ENCODE measurements at regions not wholly inside any gene's neighbourhood (a gene's known extent, or its start where the extent isn't known, plus 50 kb on each side); places are given as distances from the start of the nearest gene placed in this dataset.
A peak's percentile ranks its signal among the peaks of the same experiment; 100 is the strongest.

DNA sequence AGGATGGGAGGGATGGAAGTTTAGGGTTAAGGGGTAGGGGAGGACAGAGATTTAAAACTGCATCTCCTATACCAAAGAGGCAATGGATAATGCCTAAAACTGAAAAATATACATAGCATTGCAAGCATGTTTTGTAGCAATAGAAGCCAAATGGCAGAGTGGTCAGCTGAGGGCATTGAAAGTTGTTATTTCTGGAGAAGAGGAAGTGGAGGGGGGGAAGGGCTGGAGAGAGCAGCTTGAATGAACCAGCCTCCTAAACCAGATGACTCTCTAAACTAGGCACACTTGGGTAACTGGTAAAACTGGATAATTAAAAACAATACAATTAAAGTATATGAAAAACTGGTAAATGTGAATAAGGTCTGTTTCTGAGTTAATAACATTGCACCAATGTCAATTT, 70.3 kb upstream of the TP53I11 start:
- no peak overlapping the region for H3K27ac Mint-ChIP-seq
- ATAC-seq: no peak

GRCh38 chr11:45021692-45022141, 71.0 kb upstream of the TP53I11 start:
- Histone ChIP-seq H3K27ac (ENCODE audit: low read depth, low read length) (no peak overlapping the region), H3K4me1 (ENCODE audit: control insufficient read depth in 2 of 2, insufficient read depth in 2 of 2, low read length in 2 of 2) (peaks cover 0 to 10% of the 10 kb centered on the region in 2 donors), H3K27me3 (ENCODE audit: control insufficient read depth in 2 of 2, insufficient read depth in 2 of 2, low read length in 2 of 2) (no peaks in the 10 kb centered on the region), H3K4me3 (ENCODE audit: low read length) (no peak overlapping the region), H3K36me3 (ENCODE audit: control insufficient read depth in 2 of 3, insufficient read depth in 3 of 3, low read length in 3 of 3) (no peaks in the 10 kb centered on the region), H3K9me3 (ENCODE audit: control insufficient read depth in 2 of 3, low read length in 3 of 3) (no peaks in the 10 kb centered on the region)
- peaks cover 10 to 16% (median 12%) of the 10 kb centered on the region in 7 donors for H3K4me1 Mint-ChIP-seq
- ChIA-PET CTCF (no interaction called here), POLR2A (no interaction called here)
- peaks cover 0 to 16% (median 13%) of the 10 kb centered on the region in 5 donors for H3K27me3 Mint-ChIP-seq
- ATAC-seq (no peak), DNase-seq (no peak)
- intact Hi-C loops (cut with micrococcal nuclease): no loop called here
- H3K4me3 Mint-ChIP-seq: no peak overlapping the region
- H3K36me3 Mint-ChIP-seq: peaks cover 0 to 3% (median 0%) of the 10 kb centered on the region in 5 donors
- peaks cover 0 to 2% (median 0%) of the 10 kb centered on the region in 11 donors for H3K9me3 Mint-ChIP-seq
- H3K27ac Mint-ChIP-seq: no peak overlapping the region

More for the DNA sequence above, 70.3 kb upstream of the TP53I11 start:
- Histone ChIP-seq H3K4me1 (ENCODE audit: control insufficient read depth in 2 of 2, insufficient read depth in 2 of 2, low read length in 2 of 2) (peaks cover 0 to 5% of the 10 kb centered on the region in 2 donors), H3K27ac (ENCODE audit: low read depth, low read length) (no peak overlapping the region), H3K27me3 (ENCODE audit: control insufficient read depth in 2 of 2, insufficient read depth in 2 of 2, low read length in 2 of 2) (no peaks in the 10 kb centered on the region), H3K9me3 (ENCODE audit: control insufficient read depth in 2 of 3, low read length in 3 of 3) (no peaks in the 10 kb centered on the region), H3K4me3 (ENCODE audit: low read length) (no peak overlapping the region), H3K36me3 (ENCODE audit: control insufficient read depth in 2 of 3, insufficient read depth in 3 of 3, low read length in 3 of 3) (no peaks in the 10 kb centered on the region)
- DNase-seq: no peak
- peaks cover 0 to 9% (median 0%) of the 10 kb centered on the region in 5 donors for H3K36me3 Mint-ChIP-seq
- H3K4me1 Mint-ChIP-seq: peaks cover 5 to 9% (median 9%) of the 10 kb centered on the region in 7 donors
- no peak overlapping the region for H3K4me3 Mint-ChIP-seq
- peaks cover 0 to 21% (median 16%) of the 10 kb centered on the region in 5 donors for H3K27me3 Mint-ChIP-seq
- ChIA-PET POLR2A (no interaction called here), CTCF (no interaction called here)
- intact Hi-C loops (cut with micrococcal nuclease): no loop called here
- H3K9me3 Mint-ChIP-seq: peaks cover 0 to 10% (median 3%) of the 10 kb centered on the region in 11 donors

- Histone ChIP-seq H3K36me3 (ENCODE audit: control insufficient read depth in 2 of 3, insufficient read depth in 3 of 3, low read length in 3 of 3) (no peaks in the 10 kb centered on the region), H3K4me3 (ENCODE audit: low read length) (no peak overlapping the region), H3K27me3 (ENCODE audit: control insufficient read depth in 2 of 2, insufficient read depth in 2 of 2, low read length in 2 of 2) (no peaks in the 10 kb centered on the region), H3K9me3 (ENCODE audit: control insufficient read depth in 2 of 3, low read length in 3 of 3) (no peaks in the 10 kb centered on the region), H3K27ac (ENCODE audit: low read depth, low read length) (no peak overlapping the region), H3K4me1 (ENCODE audit: control insufficient read depth in 2 of 2, insufficient read depth in 2 of 2, low read length in 2 of 2) (peaks cover 0 to 10% of the 10 kb centered on the region in 2 donors)
- H3K36me3 Mint-ChIP-seq: no peaks in the 10 kb centered on the region
- no peak overlapping the region for H3K4me3 Mint-ChIP-seq
- DNase-seq: no peak
- ATAC-seq: no peak
- H3K27me3 Mint-ChIP-seq: peaks cover 0 to 14% (median 13%) of the 10 kb centered on the region in 5 donors
- no peak overlapping the region for H3K27ac Mint-ChIP-seq
- peaks cover 10 to 20% (median 12%) of the 10 kb centered on the region in 7 donors for H3K4me1 Mint-ChIP-seq
- H3K9me3 Mint-ChIP-seq: peaks cover 0 to 1% (median 0%) of the 10 kb centered on the region in 11 donors
- POLR2A ChIA-PET: no interaction called here
- CTCF ChIA-PET: interaction anchor here (0.6 kb wide), 1 partner anchor 292 kb away, joined by 3 read pairs; no protein-coding TSS in a partner anchor
- intact Hi-C loops (cut with micrococcal nuclease): no loop called here
Observed at GRCh38 chr11:45022294-45023064, 71.8 kb upstream of the TP53I11 start.

DNA sequence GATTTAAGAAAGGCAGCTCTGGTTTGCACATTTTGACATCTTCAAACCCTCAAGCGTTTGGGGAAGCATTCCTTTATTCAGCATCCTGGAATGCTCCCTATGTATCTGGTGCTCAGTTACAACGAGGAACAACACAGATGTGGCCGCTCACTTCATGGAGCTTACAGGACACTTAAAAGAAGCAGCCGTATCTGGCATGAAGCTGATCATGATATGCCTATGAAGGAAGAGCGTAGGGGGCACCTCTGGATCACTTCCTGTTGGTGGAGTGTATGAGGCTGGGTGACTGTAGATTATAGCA, 72.3 kb upstream of the TP53I11 start:
- POLR2A ChIA-PET: no interaction called here
- Mint-ChIP-seq H3K27me3 (peaks cover 0 to 14% (median 13%) of the 10 kb centered on the region in 5 donors), H3K4me3 (no peak overlapping the region), H3K36me3 (no peaks in the 10 kb centered on the region), H3K9me3 (peaks cover 0 to 1% (median 0%) of the 10 kb centered on the region in 11 donors), H3K4me1 (peaks cover 10 to 20% (median 12%) of the 10 kb centered on the region in 7 donors), H3K27ac (peak overlapping the region in 1 of 9 donors; percentile 49)
- no peak for ATAC-seq
- intact Hi-C loops (cut with micrococcal nuclease): no loop called here
- CTCF ChIA-PET: interaction anchor here (0.6 kb wide), 1 partner anchor 292 kb away, joined by 3 read pairs; no protein-coding TSS in a partner anchor
- no peak overlapping the region for H3K27ac ChIP-seq (ENCODE audit: low read depth, low read length)
- H3K4me1 ChIP-seq (ENCODE audit: control insufficient read depth in 2 of 2, insufficient read depth in 2 of 2, low read length in 2 of 2): peaks cover 0 to 10% of the 10 kb centered on the region in 2 donors
- no peak for DNase-seq
- no peaks in the 10 kb centered on the region for H3K36me3 ChIP-seq (ENCODE audit: control insufficient read depth in 2 of 3, insufficient read depth in 3 of 3, low read length in 3 of 3)
- H3K27me3 ChIP-seq (ENCODE audit: control insufficient read depth in 2 of 2, insufficient read depth in 2 of 2, low read length in 2 of 2): no peaks in the 10 kb centered on the region
- H3K9me3 ChIP-seq (ENCODE audit: control insufficient read depth in 2 of 3, low read length in 3 of 3): no peaks in the 10 kb centered on the region
- H3K4me3 ChIP-seq (ENCODE audit: low read length): no peak overlapping the region

DNA sequence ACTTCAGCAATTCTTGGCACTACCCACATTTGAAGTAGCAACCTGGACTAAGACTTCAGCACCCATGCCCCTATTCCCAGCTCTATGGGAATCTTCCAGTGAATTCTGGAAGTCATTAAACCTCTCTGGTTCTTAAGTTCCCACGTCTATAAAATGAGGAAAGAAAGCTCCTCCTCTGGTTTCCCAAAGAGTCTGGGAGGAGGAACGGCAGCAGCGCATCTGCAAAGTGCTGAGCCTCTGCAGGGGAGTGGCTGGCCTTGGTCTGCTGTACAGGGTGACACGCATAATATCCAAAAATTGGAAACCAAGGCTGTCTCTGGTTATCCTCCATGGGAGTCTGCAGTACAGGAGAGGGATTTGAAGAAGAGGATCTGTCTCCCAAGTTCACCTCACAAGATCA, 73.6 kb upstream of the TP53I11 start:
- CTCF ChIA-PET: no interaction called here
- peak overlapping the region in 1 of 9 donors; percentile 81 for H3K27ac Mint-ChIP-seq
- H3K9me3 Mint-ChIP-seq: peaks cover 0 to 1% (median 0%) of the 10 kb centered on the region in 11 donors
- ATAC-seq (no peak), DNase-seq (no peak)
- POLR2A ChIA-PET: no interaction called here
- H3K4me3 ChIP-seq (ENCODE audit: low read length): no peak overlapping the region
- intact Hi-C loops (cut with micrococcal nuclease): no loop called here
- H3K27ac ChIP-seq (ENCODE audit: low read depth, low read length): no peak overlapping the region
- H3K27me3 Mint-ChIP-seq: peaks cover 0 to 13% (median 10%) of the 10 kb centered on the region in 5 donors
- H3K4me1 ChIP-seq (ENCODE audit: control insufficient read depth in 2 of 2, insufficient read depth in 2 of 2, low read length in 2 of 2): peaks cover 0 to 10% of the 10 kb centered on the region in 2 donors
- peak overlapping the region in 1 of 10 donors; percentile 32 for H3K4me3 Mint-ChIP-seq
- H3K4me1 Mint-ChIP-seq: peaks cover 10 to 20% (median 12%) of the 10 kb centered on the region in 7 donors
- no peaks in the 10 kb centered on the region for H3K27me3 ChIP-seq (ENCODE audit: control insufficient read depth in 2 of 2, insufficient read depth in 2 of 2, low read length in 2 of 2)
- H3K9me3 ChIP-seq (ENCODE audit: control insufficient read depth in 2 of 3, low read length in 3 of 3): no peaks in the 10 kb centered on the region
- no peaks in the 10 kb centered on the region for H3K36me3 Mint-ChIP-seq
- no peaks in the 10 kb centered on the region for H3K36me3 ChIP-seq (ENCODE audit: control insufficient read depth in 2 of 3, insufficient read depth in 3 of 3, low read length in 3 of 3)

- H3K36me3 Mint-ChIP-seq: no peaks in the 10 kb centered on the region
- Histone ChIP-seq H3K4me3 (ENCODE audit: low read length) (no peak overlapping the region), H3K36me3 (ENCODE audit: control insufficient read depth in 2 of 3, insufficient read depth in 3 of 3, low read length in 3 of 3) (no peaks in the 10 kb centered on the region), H3K27ac (ENCODE audit: low read depth, low read length) (no peak overlapping the region), H3K4me1 (ENCODE audit: control insufficient read depth in 2 of 2, insufficient read depth in 2 of 2, low read length in 2 of 2) (peaks cover 0 to 10% of the 10 kb centered on the region in 2 donors), H3K27me3 (ENCODE audit: control insufficient read depth in 2 of 2, insufficient read depth in 2 of 2, low read length in 2 of 2) (no peaks in the 10 kb centered on the region), H3K9me3 (ENCODE audit: control insufficient read depth in 2 of 3, low read length in 3 of 3) (no peaks in the 10 kb centered on the region)
- H3K27ac Mint-ChIP-seq: peak overlapping the region in 6 of 9 donors; percentile 49 to 77 (median 62)
- ChIA-PET POLR2A (interaction anchor here (0.6 to 0.8 kb wide), 2 partner anchors 13 to 27 kb away, joined by 3 read pairs; no protein-coding TSS in a partner anchor), CTCF (no interaction called here)
- DNase-seq (no peak), ATAC-seq (no peak)
- H3K4me3 Mint-ChIP-seq: no peak overlapping the region
- peaks cover 10 to 20% (median 12%) of the 10 kb centered on the region in 7 donors for H3K4me1 Mint-ChIP-seq
- H3K9me3 Mint-ChIP-seq: peaks cover 0 to 1% (median 0%) of the 10 kb centered on the region in 11 donors
- intact Hi-C loops (cut with micrococcal nuclease): no loop called here
- H3K27me3 Mint-ChIP-seq: peaks cover 0 to 9% (median 7%) of the 10 kb centered on the region in 5 donors
Observed at GRCh38 chr11:45024846-45025588, 74.3 kb upstream of the TP53I11 start.
